ENCODE measurements at regions not wholly inside any gene's neighbourhood (a gene's known extent, or its start where the extent isn't known, plus 50 kb on each side); places are given as distances from the start of the nearest gene placed in this dataset.
"Not testable (repeated sequence)": the region's sequence is repeated elsewhere in the genome, so short reads cannot be mapped to it uniquely, and the experiment has no call there.

DNA sequence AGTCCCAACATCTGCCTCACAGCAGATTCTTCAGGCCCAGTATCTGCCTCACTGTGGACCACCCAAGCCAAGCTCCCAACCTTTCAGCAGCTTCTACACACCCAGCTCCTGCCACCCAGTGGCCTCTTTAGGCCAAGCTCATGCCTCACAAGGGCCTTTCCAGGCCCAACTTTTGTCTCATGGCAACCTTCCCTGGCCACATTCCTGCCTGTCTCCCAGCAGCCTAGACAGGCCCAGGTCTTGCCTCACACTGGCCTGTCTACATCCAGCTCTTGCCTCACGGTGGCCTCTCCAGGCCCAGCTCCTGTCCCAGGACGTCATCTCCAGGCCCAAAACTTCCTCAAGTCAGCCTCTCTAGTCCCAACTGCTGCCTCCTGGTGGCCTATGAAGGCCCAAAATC, 65.0 kb downstream of the CCDC201 start:
- H3K27me3 ChIP-seq; H3K9me3 ChIP-seq; H3K4me1 ChIP-seq; H3K36me3 ChIP-seq; H3K27ac ChIP-seq; intact Hi-C loops (cut with DNase I; ENCODE audit: low total_unique reads); H3K4me3 ChIP-seq; DNase-seq: not testable (repeated sequence)
- TF ChIP-seq, protein P1, sequence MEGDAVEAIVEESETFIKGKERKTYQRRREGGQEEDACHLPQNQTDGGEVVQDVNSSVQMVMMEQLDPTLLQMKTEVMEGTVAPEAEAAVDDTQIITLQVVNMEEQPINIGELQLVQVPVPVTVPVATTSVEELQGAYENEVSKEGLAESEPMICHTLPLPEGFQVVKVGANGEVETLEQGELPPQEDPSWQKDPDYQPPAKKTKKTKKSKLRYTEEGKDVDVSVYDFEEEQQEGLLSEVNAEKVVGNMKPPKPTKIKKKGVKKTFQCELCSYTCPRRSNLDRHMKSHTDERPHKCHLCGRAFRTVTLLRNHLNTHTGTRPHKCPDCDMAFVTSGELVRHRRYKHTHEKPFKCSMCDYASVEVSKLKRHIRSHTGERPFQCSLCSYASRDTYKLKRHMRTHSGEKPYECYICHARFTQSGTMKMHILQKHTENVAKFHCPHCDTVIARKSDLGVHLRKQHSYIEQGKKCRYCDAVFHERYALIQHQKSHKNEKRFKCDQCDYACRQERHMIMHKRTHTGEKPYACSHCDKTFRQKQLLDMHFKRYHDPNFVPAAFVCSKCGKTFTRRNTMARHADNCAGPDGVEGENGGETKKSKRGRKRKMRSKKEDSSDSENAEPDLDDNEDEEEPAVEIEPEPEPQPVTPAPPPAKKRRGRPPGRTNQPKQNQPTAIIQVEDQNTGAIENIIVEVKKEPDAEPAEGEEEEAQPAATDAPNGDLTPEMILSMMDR (IDR thresholded peaks at IDR 0.05), result peak in 1 of 2 experiments; percentile 4

DNA sequence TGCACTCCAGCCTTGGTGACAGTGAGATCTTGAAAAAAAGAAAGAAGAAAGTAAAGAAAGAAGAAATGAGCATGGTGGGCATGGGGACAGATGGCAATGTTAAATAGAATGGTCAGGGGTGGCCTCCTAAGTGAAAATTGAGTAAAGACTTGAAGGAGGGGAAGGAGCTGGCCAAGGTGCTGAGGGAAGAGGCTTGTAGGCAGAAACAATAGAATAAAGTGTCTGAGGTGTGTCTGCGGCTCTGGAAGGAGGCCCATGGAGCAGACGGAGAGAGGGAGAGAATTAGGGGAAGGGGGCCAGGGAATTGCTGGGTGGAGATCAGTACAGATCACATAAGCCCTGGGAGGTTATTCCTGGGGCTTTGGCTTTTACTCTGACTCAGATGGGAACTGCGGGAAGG, 70.7 kb downstream of the CCDC201 start:
- H3K27me3 ChIP-seq; H3K4me1 ChIP-seq; H3K36me3 ChIP-seq; DNase-seq; H3K4me3 ChIP-seq; H3K27ac ChIP-seq; H3K9me3 ChIP-seq; intact Hi-C loops (cut with DNase I; ENCODE audit: low total_unique reads): not testable (repeated sequence)

DNA sequence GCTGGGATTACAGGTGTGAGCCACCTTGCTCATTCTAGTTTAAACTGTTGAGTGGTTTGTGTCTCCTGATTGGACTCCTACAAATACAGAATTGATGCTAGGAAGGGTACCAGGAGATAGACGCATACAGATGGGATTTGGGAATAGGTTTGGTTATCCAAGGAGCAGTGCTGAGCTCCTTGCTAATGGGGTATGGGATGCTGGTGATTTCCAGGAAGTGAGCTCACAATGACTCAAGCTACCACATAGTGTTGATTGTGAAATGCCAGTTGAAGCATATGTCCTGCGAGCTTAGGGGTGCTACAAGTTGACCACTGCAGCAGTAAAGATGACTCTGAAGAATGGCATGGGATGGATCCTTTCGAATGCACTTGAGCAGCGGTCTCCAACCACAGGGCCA, 75.6 kb downstream of the CCDC201 start:
- DNase-seq; H3K4me3 ChIP-seq; H3K27me3 ChIP-seq; H3K36me3 ChIP-seq; H3K27ac ChIP-seq; intact Hi-C loops (cut with DNase I; ENCODE audit: low total_unique reads); H3K9me3 ChIP-seq; H3K4me1 ChIP-seq: not testable (repeated sequence)

DNA sequence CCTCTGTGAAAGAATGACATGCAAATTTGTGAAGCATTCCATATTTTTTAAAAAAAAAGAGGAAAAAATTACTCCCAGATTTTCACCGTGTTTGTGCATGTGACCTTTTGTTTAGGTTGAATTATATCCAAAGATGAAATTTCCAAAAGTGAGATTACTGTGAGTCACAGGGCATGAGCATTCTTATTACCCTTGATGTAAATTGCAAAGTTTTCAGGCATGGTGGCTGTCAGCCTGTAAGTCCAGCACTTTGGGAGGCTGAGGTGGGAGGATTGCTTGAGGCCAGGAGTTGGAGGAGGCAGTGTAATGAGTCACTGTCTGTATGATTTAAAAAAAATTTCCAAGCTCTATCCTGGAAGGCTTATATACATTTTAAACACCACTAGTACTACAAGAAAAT, 83.2 kb downstream of the CCDC201 start:
- H3K4me3 ChIP-seq; H3K36me3 ChIP-seq; H3K4me1 ChIP-seq; DNase-seq; H3K27ac ChIP-seq; H3K27me3 ChIP-seq; intact Hi-C loops (cut with DNase I; ENCODE audit: low total_unique reads); H3K9me3 ChIP-seq: not testable (repeated sequence)

DNA sequence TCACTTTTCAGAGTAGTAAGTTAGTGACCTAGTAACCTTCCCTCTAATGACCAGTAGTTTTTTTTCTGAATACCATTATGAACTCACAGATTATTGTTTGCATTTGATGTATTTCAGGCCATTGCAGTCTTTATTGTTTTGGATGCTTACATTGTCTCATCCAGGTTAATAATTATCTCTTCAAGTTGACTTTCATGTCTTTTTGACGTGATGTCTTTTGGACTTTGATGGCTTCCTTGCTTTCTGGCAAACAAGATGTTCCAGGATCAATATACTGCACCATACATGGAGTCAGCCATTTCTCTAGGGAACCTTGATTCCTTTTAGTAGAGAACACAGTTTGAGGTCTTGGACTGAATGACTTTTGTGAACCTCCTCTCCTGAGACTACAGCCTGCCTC, 87.2 kb downstream of the CCDC201 start:
- DNase-seq; intact Hi-C loops (cut with DNase I; ENCODE audit: low total_unique reads); H3K9me3 ChIP-seq; H3K27me3 ChIP-seq; H3K36me3 ChIP-seq; H3K27ac ChIP-seq; H3K4me3 ChIP-seq; H3K4me1 ChIP-seq: not testable (repeated sequence)

DNA sequence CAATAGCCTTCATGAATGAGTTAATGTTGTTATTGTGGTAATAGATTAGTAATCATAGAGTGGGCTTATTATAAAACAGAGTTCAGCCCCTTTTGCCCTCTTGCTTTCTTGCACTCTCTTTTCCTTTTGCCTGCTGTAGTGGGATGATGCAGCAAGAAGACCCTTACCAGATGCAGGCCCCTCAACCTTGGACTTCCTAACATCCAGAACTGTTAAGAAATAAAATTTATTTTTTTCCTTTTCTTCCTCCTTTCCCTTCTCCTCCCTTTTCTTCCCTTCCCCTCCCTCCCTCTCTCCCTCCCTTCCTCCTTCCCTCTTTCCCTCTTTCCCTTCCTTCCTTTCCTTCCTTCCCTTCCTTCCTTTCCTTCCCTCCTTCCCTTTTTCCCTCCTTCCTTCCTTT, 88.1 kb downstream of the CCDC201 start:
- H3K27me3 ChIP-seq; intact Hi-C loops (cut with DNase I; ENCODE audit: low total_unique reads); H3K4me1 ChIP-seq; H3K9me3 ChIP-seq; H3K27ac ChIP-seq; H3K36me3 ChIP-seq; H3K4me3 ChIP-seq; DNase-seq: not testable (repeated sequence)
